Inferior parietal cortex (tissue), 1 donor: ENCODE measurements at regions not wholly inside any gene's neighbourhood (a gene's known extent, or its start where the extent isn't known, plus 50 kb on each side); places are given as distances from the start of the nearest gene placed in this dataset.

Experiments
- DNase-seq: peaks from one replicate; pipeline ENCODE4 v3.0.0-alpha.2; 2016; ENCODE audit errors: extremely low spot score

- DNase-seq, result no peak
Observed at GRCh38 chr13:40446365-40446764, 220.1 kb downstream of the FOXO1 start.

- DNase-seq, result no peak
Observed at GRCh38 chr13:40447857-40448256, 218.6 kb downstream of the FOXO1 start.

- no peak for DNase-seq
Observed at GRCh38 chr13:40452038-40452666, 214.3 kb downstream of the FOXO1 start.

GRCh38 chr13:40452741-40453334 lies 213.6 kb downstream of the FOXO1 start:
- no peak for DNase-seq

GRCh38 chr13:40453351-40454021 lies 213.0 kb downstream of the FOXO1 start:
- DNase-seq, result no peak

GRCh38 chr13:40456397-40456953 lies 210.0 kb downstream of the FOXO1 start:
- DNase-seq, result no peak

GRCh38 chr13:40456979-40457553 lies 209.4 kb downstream of the FOXO1 start:
- no peak for DNase-seq

GRCh38 chr13:40457929-40458719 lies 208.3 kb downstream of the FOXO1 start:
- peak; percentile 59 for DNase-seq

- DNase-seq, result no peak
Observed at GRCh38 chr13:40458720-40458990, 207.8 kb downstream of the FOXO1 start.

GRCh38 chr13:40460116-40460515 lies 206.3 kb downstream of the FOXO1 start:
- no peak for DNase-seq

GRCh38 chr13:40464337-40465014 lies 202.0 kb downstream of the FOXO1 start:
- no peak for DNase-seq

GRCh38 chr13:40465015-40465390 lies 201.4 kb downstream of the FOXO1 start:
- no peak for DNase-seq

GRCh38 chr13:40466272-40466671 lies 200.2 kb downstream of the FOXO1 start:
- no peak for DNase-seq

GRCh38 chr13:40468227-40468838 lies 198.1 kb downstream of the FOXO1 start:
- no peak for DNase-seq

GRCh38 chr13:40469581-40470310 lies 196.7 kb downstream of the FOXO1 start:
- no peak for DNase-seq

GRCh38 chr13:40470660-40471059 lies 195.8 kb downstream of the FOXO1 start:
- DNase-seq, result no peak

GRCh38 chr13:40471076-40471475 lies 195.4 kb downstream of the FOXO1 start:
- no peak for DNase-seq

GRCh38 chr13:40471911-40472310 lies 194.5 kb downstream of the FOXO1 start:
- DNase-seq, result no peak

GRCh38 chr13:40472427-40473220 lies 193.8 kb downstream of the FOXO1 start:
- no peak for DNase-seq

GRCh38 chr13:40475617-40476016 lies 190.8 kb downstream of the FOXO1 start:
- DNase-seq, result no peak
